HG03280 (cell line): ENCODE measurements at regions not wholly inside any gene's neighbourhood (a gene's known extent, or its start where the extent isn't known, plus 50 kb on each side); places are given as distances from the start of the nearest gene placed in this dataset.

ENCODE experiments used
- ATAC-seq: cut with Tn5 transposase; IDR thresholded peaks from one replicate; pipeline ENCODE4 v1.9.1; 2021; ENCODE audit warnings: mild to moderate bottlenecking, moderate library complexity; ENCODE audit not compliant: unreplicated experiment

- ATAC-seq = no peak
These were observed 1467.6 kb upstream of the NUDT12 start for GRCh38 chr5:105030153-105030552.

- ATAC-seq = no peak
These were observed 1452.5 kb upstream of the NUDT12 start for GRCh38 chr5:105015098-105015497.

- ATAC-seq = no peak
These were observed 1436.0 kb upstream of the NUDT12 start for GRCh38 chr5:104998572-104998971.

- no peak for ATAC-seq
These were observed 1435.6 kb upstream of the NUDT12 start for GRCh38 chr5:104998169-104998568.

- no peak for ATAC-seq
These were observed 1424.5 kb upstream of the NUDT12 start for GRCh38 chr5:104987074-104987473.

GRCh38 chr5:104977529-104977928 lies 1414.9 kb upstream of the NUDT12 start:
- ATAC-seq = no peak

- no peak for ATAC-seq
These were observed 1405.3 kb upstream of the NUDT12 start for GRCh38 chr5:104967806-104968410.

- no peak for ATAC-seq
These were observed 1402.4 kb upstream of the NUDT12 start for GRCh38 chr5:104965006-104965405.

- no peak for ATAC-seq
These were observed 1392.9 kb upstream of the NUDT12 start for GRCh38 chr5:104955479-104955878.

- ATAC-seq = no peak
These were observed 1390.3 kb upstream of the NUDT12 start for GRCh38 chr5:104952876-104953275.

GRCh38 chr5:104951829-104952228 lies 1389.2 kb upstream of the NUDT12 start:
- no peak for ATAC-seq

GRCh38 chr5:104947076-104947475 lies 1384.5 kb upstream of the NUDT12 start:
- ATAC-seq = no peak

GRCh38 chr5:104942735-104943134 lies 1380.1 kb upstream of the NUDT12 start:
- ATAC-seq = no peak

GRCh38 chr5:104941030-104941645 lies 1378.5 kb upstream of the NUDT12 start:
- ATAC-seq = no peak

GRCh38 chr5:104937598-104937997 lies 1375.0 kb upstream of the NUDT12 start:
- no peak for ATAC-seq

GRCh38 chr5:104932431-104932830 lies 1369.8 kb upstream of the NUDT12 start:
- no peak for ATAC-seq

GRCh38 chr5:104928906-104929520 lies 1366.4 kb upstream of the NUDT12 start:
- ATAC-seq = no peak

GRCh38 chr5:104915226-104915625 lies 1352.6 kb upstream of the NUDT12 start:
- no peak for ATAC-seq

- ATAC-seq = no peak
These were observed 1352.0 kb upstream of the NUDT12 start for GRCh38 chr5:104914536-104915070.

GRCh38 chr5:104913841-104914281 lies 1351.3 kb upstream of the NUDT12 start:
- no peak for ATAC-seq

GRCh38 chr5:104909803-104910202 lies 1347.2 kb upstream of the NUDT12 start:
- no peak for ATAC-seq

- ATAC-seq = no peak
These were observed 1342.0 kb upstream of the NUDT12 start for GRCh38 chr5:104904561-104904960.
